ENCODE measurements at regions not wholly inside any gene's neighbourhood (a gene's known extent, or its start where the extent isn't known, plus 50 kb on each side); places are given as distances from the start of the nearest gene placed in this dataset.

- TF ChIP-seq POLR2A (IDR thresholded peaks at IDR 0.05) (no peak), CTCF (IDR thresholded peaks at IDR 0.05) (no peak)
Observed at GRCh38 chr2:107585851-107586250, 240.8 kb upstream of the RGPD4 start.

Measured in esophagus squamous epithelium (tissue), 4 donors.